Keratinocyte (primary cell): ENCODE measurements at regions not wholly inside any gene's neighbourhood (a gene's known extent, or its start where the extent isn't known, plus 50 kb on each side); places are given as distances from the start of the nearest gene placed in this dataset.

ENCODE experiments used
- DNase-seq: peaks from one replicate; pipeline ENCODE4 v3.0.0-alpha.2; 2011; ENCODE audit warnings: low read depth, missing footprints, low spot score
- FAIRE-seq: peaks from 2 replicates; lab custom pipeline; 2011; peaks lifted over from hg19 to GRCh38; lab: Jason Lieb, UNC
- H2AFZ ChIP-seq: 2 replicates; pipeline ENCODE4 v1.6.0; 2012; ENCODE audit warnings: low read length, control low read depth, inconsistent platforms; ENCODE audit not compliant: control insufficient read depth
- H3K27ac ChIP-seq: 2 replicates; pipeline ENCODE4 v1.5.1; 2011; ENCODE audit warnings: low read length; ENCODE audit not compliant: control insufficient read depth, insufficient read depth
- H3K27me3 ChIP-seq: 3 replicates; pipeline ENCODE4 v1.6.0; 2011; ENCODE audit warnings: low read length; ENCODE audit not compliant: control insufficient read depth, insufficient read depth; ENCODE audit errors: extremely low read depth
- H3K36me3 ChIP-seq, 2 experiments: 2 replicates in 1 of 2; 3 replicates in 1 of 2; pipeline ENCODE4 v1.5.1; 2011; ENCODE audit warnings: low read length in 2 of 2, mild to moderate bottlenecking in 1 of 2; ENCODE audit not compliant: control insufficient read depth in 2 of 2, insufficient read depth in 2 of 2; ENCODE audit errors: extremely low read depth in 1 of 2
- H3K4me1 ChIP-seq: 3 replicates; pipeline ENCODE4 v1.5.1; 2011; ENCODE audit warnings: low read length; ENCODE audit not compliant: control insufficient read depth, insufficient read depth; ENCODE audit errors: extremely low read depth
- H3K4me2 ChIP-seq: 3 replicates; pipeline ENCODE4 v1.6.0; 2011; ENCODE audit warnings: low read depth, low read length; ENCODE audit not compliant: control insufficient read depth, insufficient read depth; ENCODE audit errors: extremely low read depth
- H3K4me3 ChIP-seq, 3 experiments: fragments of 200-600 bp in 1 of 3; sonication (generic) in 1 of 3; 2 replicates in 2 of 3; 3 replicates in 1 of 3; pipeline ENCODE4 v1.5.1; 2011 to 2016; ENCODE audit warnings: low read length in 3 of 3, mild to moderate bottlenecking in 3 of 3, control low read depth in 2 of 3, inconsistent platforms in 1 of 3, low read depth in 1 of 3, mixed read lengths in 1 of 3, mixed run types in 1 of 3, moderate library complexity in 1 of 3; ENCODE audit not compliant: control insufficient read depth in 2 of 3, insufficient read depth in 2 of 3; ENCODE audit errors: extremely low read depth in 1 of 3
- H3K79me2 ChIP-seq: 2 replicates; pipeline ENCODE4 v1.6.0; 2012; ENCODE audit warnings: low read length; ENCODE audit not compliant: control insufficient read depth, insufficient read depth
- H3K9ac ChIP-seq: 3 replicates; pipeline ENCODE4 v1.6.0; 2011; ENCODE audit warnings: low read length; ENCODE audit not compliant: control insufficient read depth, insufficient read depth; ENCODE audit errors: extremely low read depth
- H3K9me1 ChIP-seq: 3 replicates; pipeline ENCODE4 v1.6.0; 2011; ENCODE audit warnings: low read length; ENCODE audit not compliant: control insufficient read depth, insufficient read depth; ENCODE audit errors: extremely low read depth
- H3K9me3 ChIP-seq: 2 replicates; pipeline ENCODE4 v1.5.1; 2012; ENCODE audit warnings: low read depth, low read length; ENCODE audit not compliant: control insufficient read depth
- H4K20me1 ChIP-seq: 3 replicates; pipeline ENCODE4 v1.6.0; 2011; ENCODE audit warnings: low read length; ENCODE audit not compliant: control insufficient read depth, insufficient read depth; ENCODE audit errors: extremely low read depth
- EZH2 ChIP-seq: IDR thresholded peaks from one replicate; pipeline ENCODE4 v1.6.1; 2012; ENCODE audit warnings: inconsistent platforms, mild to moderate bottlenecking, low read length, moderate library complexity
- dilution Hi-C: fragments of 300-500 bp; cut with MboI; formaldehyde crosslinking; loops from one replicate; pipeline ENCODE4 v1.7.0; 2020; ENCODE audit warnings: low sequenced_read_pairs; ENCODE audit not compliant: extremely low pct_ligation_motif_present
- TF ChIP-seq, protein P1 (sequence below), 3 experiments: IDR thresholded peaks in 1 of 3; conservative IDR thresholded peaks in 1 of 3; optimal IDR thresholded peaks in 1 of 3; 2 replicates in 2 of 3; 3 replicates in 1 of 3; pipeline versions ENCODE3 to v1.5.1; 2011; ENCODE audit warnings: low read length in 3 of 3, mild to moderate bottlenecking in 3 of 3, moderate library complexity in 2 of 3, control low read depth in 1 of 3, inconsistent platforms in 1 of 3; ENCODE audit not compliant: insufficient read depth in 2 of 3; ENCODE audit errors: extremely low read depth in 1 of 3

DNA sequence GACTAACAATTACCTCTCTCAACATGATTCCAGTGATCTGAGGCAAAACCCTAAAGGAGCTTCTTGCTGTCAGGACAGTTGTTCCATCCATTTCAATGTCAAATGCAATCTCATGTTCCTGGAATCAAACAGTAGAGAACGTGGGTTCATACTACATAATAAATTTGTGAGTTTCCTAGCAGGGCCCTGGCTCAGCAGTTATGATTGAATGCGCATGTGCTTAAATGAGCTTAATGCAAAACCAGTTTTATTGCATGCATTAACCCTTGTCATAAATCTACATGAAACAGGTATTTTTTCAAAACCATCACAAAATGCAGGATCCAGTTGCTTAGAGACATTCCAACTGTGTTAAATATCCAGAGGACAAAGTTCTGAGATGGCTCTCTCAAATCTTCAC lies 225.4 kb upstream of the TMEM72 start:
- Histone ChIP-seq H3K4me3 (no peak overlapping the region), H3K27me3 (no peaks in the 10 kb centered on the region), H4K20me1 (no peaks in the 10 kb centered on the region), H3K79me2 (no peaks in the 10 kb centered on the region), H3K9ac (no peak overlapping the region), H3K9me3 (peaks cover 3% of the 10 kb centered on the region), H3K36me3 (no peaks in the 10 kb centered on the region), H3K27ac (no peak overlapping the region), H3K4me1 (no peaks in the 10 kb centered on the region), H2AFZ (no peak overlapping the region), H3K4me2 (no peak overlapping the region), H3K9me1 (no peaks in the 10 kb centered on the region)
- dilution Hi-C loops = no loop called here
- DNase-seq (no peak), FAIRE-seq (no peak)
- no peak for TF ChIP-seq EZH2
- TF ChIP-seq, protein P1, sequence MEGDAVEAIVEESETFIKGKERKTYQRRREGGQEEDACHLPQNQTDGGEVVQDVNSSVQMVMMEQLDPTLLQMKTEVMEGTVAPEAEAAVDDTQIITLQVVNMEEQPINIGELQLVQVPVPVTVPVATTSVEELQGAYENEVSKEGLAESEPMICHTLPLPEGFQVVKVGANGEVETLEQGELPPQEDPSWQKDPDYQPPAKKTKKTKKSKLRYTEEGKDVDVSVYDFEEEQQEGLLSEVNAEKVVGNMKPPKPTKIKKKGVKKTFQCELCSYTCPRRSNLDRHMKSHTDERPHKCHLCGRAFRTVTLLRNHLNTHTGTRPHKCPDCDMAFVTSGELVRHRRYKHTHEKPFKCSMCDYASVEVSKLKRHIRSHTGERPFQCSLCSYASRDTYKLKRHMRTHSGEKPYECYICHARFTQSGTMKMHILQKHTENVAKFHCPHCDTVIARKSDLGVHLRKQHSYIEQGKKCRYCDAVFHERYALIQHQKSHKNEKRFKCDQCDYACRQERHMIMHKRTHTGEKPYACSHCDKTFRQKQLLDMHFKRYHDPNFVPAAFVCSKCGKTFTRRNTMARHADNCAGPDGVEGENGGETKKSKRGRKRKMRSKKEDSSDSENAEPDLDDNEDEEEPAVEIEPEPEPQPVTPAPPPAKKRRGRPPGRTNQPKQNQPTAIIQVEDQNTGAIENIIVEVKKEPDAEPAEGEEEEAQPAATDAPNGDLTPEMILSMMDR (optimal IDR thresholded peaks at IDR 0.05 in 1 of 3, IDR thresholded peaks at IDR 0.05 in 1 of 3, conservative IDR thresholded peaks at IDR 0.05 in 1 of 3; ENCODE audit: extremely low read depth in 1 of 3, insufficient read depth in 2 of 3, low read length in 3 of 3) = no peak

DNA sequence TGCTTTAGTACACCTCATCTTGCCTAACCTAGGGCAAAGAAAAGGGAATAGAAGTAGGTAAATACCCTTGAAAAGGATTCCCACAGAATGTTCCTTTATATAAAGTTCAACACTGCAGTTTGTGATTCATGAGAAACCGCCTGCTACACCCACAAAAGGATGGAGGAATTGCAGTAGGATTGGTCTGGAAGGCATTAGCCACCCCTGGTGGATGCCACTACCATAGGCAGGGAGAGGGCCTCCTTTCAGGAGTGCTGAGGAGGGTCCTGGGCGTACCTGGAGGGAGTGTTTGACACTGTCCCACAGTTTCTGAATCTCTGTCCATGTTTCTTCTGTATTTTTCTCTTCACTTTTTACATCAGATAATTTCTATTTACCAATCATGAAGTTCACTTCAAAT lies 221.8 kb upstream of the TMEM72 start:
- H2AFZ ChIP-seq = no peak overlapping the region

More for the DNA sequence above, 221.8 kb upstream of the TMEM72 start:
- dilution Hi-C loops = no loop called here
- Histone ChIP-seq H3K4me3 (no peak overlapping the region), H3K9me1 (no peaks in the 10 kb centered on the region), H3K36me3 (no peaks in the 10 kb centered on the region), H3K27me3 (no peaks in the 10 kb centered on the region), H3K27ac (no peak overlapping the region), H3K9me3 (no peaks in the 10 kb centered on the region), H3K79me2 (no peaks in the 10 kb centered on the region), H3K4me1 (no peaks in the 10 kb centered on the region), H3K4me2 (no peak overlapping the region), H3K9ac (no peak overlapping the region), H4K20me1 (no peaks in the 10 kb centered on the region)
- FAIRE-seq (no peak), DNase-seq (no peak)
- TF ChIP-seq, protein P1 (optimal IDR thresholded peaks at IDR 0.05 in 1 of 3, IDR thresholded peaks at IDR 0.05 in 1 of 3, conservative IDR thresholded peaks at IDR 0.05 in 1 of 3; ENCODE audit: extremely low read depth in 1 of 3, insufficient read depth in 2 of 3, low read length in 3 of 3) = peak in 1 of 3 experiments; percentile 24
- no peak for TF ChIP-seq EZH2
